GM19239 (cell line): ENCODE measurements at regions not wholly inside any gene's neighbourhood (a gene's known extent, or its start where the extent isn't known, plus 50 kb on each side); places are given as distances from the start of the nearest gene placed in this dataset.

Experiments
- DNase-seq: peaks from one replicate; pipeline ENCODE4 v3.0.0; 2011; ENCODE audit warnings: low spot score; ENCODE audit not compliant: insufficient read length
- FAIRE-seq: peaks from 2 replicates; lab custom pipeline; 2011; peaks lifted over from hg19 to GRCh38; lab: Jason Lieb, UNC

- FAIRE-seq: no peak
- no peak for DNase-seq
Measured at GRCh38 chr14:61939776-61940175, 177.6 kb downstream of the SNAPC1 start.

DNA sequence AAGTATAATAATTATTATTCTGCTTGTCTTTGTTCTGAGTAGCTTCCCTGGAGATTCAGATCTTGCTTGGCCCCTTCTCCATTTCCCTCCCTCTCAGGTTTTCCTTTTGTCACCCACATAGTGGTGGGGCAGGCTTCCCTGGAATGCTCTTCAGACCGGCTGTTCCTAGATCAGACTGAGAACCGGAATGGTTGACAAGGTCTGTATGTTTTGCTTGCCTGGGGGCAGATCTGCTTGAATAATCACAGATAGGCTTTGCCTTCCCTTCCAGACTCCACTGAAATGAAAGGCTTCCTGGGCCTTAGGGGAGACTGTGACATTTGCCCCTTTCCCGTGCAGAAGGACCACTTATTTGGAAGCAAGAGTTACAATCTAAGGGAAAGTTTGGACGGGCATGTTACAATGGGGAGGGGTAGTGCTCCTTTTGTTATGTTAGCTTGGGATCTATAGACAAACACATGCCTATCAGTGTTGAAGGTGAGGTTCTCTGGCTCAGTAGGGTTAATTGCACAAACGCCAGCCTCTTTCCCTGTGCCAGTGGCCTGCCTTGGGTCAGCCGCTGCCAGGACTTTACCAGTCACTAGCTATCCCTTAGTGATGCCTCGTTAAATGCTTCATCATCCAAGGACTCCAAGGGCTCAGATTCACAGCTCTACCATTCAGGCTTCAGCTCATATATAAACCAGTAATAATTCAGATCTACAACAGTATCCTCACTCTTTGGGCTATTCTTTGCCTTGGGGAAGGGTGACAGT lies 178.6 kb downstream of the SNAPC1 start:
- FAIRE-seq (no peak), DNase-seq (no peak)

GRCh38 chr14:61941421-61942150 lies 179.4 kb downstream of the SNAPC1 start:
- no peak for DNase-seq
- FAIRE-seq: no peak

GRCh38 chr14:61948376-61948775 lies 186.2 kb downstream of the SNAPC1 start:
- no peak for DNase-seq
- no peak for FAIRE-seq

DNA sequence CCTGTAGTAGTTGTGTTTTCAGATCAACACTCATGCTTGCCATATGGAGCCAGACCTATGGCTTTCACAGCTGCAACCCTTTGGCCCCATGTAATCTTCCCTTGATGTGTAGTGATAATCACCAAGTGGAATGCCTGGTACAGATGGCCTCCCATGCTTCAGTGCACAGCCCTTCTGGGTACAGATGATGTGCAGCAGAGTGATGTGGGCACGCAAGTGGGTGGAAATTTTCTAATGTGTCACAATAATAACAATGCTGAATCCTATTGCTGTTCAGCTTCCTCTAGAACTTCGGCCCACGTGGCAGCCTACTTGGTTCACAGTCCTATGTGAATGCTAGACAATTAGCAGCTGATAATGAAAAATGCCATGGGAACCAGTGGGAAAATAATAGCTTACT lies 188.1 kb downstream of the SNAPC1 start:
- no peak for FAIRE-seq
- no peak for DNase-seq

GRCh38 chr14:61953602-61954001 lies 191.4 kb downstream of the SNAPC1 start:
- no peak for FAIRE-seq
- no peak for DNase-seq

DNA sequence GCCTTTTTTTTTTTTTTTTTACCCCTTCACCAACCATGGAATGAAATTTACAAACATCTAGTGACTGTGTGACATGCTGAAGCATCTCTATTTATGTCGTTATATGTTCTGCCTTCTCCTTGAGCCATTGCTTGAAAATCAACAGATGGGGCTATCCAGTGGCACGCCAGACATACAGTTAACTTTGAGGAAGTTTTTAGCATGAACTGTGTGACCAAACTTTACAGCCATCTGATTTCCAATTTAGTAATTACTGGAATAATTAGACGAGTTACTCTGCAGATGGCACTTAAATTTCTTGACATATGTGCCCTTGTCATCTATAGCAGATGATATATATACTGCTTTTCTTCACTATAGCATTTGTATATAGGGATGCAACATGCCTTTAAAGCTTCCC lies 192.1 kb downstream of the SNAPC1 start:
- no peak for DNase-seq
- no peak for FAIRE-seq

GRCh38 chr14:61956517-61956916 lies 194.3 kb downstream of the SNAPC1 start:
- no peak for FAIRE-seq
- DNase-seq: no peak

DNA sequence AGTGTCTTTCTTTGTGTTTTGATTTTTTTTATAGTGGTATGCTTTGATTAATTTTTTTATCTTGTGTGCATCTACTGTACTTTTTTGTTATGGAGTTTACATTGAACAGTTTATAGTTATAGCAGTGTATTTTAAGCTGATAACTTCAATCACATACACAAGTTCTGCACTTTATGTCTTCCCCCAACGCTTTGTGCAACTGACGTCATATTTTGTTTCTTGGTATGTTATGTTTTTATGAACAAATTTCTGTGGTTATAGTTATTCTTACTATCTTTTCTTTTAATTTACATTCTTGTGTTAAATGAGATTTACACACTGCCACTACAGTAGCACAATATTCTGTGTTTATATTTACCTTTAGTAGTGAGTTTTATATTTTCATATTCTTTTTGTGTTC lies 197.1 kb downstream of the SNAPC1 start:
- FAIRE-seq: no peak
- no peak for DNase-seq

DNA sequence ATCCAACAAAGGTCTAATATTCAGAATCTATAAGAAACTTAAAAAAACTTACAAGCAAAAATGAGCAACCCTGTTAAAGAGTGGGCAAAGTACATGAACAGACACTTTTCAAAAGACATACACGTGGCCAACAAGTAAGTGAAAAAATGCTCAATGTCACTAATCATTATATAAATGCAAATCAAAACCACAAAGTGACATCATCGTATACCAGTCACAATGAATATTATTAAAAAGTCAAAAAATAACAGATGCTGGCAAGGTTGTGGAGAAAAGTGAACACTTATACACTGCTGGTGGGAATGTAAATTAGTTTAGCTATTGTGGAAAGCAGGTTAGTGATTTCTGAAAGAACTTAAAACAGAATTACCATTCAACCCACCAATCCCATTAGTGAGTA lies 199.1 kb downstream of the SNAPC1 start:
- DNase-seq (no peak), FAIRE-seq (no peak)

- FAIRE-seq (no peak), DNase-seq (no peak)
Measured at GRCh38 chr14:61963926-61964325, 201.7 kb downstream of the SNAPC1 start.

DNA sequence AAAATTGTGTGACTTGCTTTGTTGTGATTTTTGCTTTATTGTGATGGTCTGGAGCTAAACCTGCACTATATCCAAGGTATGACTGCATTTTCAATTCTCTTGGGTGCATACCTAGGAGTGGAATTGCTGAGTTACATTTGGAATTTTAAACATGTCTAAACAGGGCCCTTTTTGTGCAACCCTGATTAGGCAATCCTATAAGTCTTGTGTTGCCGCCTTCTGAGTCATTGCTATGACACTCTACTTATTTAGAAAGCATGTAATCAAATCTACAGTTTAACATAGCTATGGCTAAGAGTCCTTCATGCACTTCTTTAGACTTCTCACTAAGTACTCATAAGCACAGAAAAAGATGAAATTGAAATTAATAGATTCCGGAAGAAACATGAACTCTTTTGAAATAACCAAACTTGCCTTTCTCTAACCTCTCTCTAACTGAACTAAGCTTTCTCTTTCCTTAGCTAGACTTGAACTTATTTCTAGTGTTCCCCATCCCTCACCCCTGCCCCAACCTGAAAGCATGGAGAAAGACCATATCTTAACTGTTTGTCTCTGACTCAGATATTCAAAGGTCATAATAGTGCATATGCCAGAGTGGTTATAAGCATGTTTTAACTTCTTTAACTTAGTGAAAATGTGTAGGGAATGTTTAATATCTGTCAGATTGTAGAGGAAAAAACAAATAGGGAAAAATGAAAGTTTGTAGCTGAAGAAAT lies 203.0 kb downstream of the SNAPC1 start:
- DNase-seq (no peak), FAIRE-seq (no peak)

- FAIRE-seq: no peak
- no peak for DNase-seq
Measured at GRCh38 chr14:61968207-61968606, 206.0 kb downstream of the SNAPC1 start.

DNA sequence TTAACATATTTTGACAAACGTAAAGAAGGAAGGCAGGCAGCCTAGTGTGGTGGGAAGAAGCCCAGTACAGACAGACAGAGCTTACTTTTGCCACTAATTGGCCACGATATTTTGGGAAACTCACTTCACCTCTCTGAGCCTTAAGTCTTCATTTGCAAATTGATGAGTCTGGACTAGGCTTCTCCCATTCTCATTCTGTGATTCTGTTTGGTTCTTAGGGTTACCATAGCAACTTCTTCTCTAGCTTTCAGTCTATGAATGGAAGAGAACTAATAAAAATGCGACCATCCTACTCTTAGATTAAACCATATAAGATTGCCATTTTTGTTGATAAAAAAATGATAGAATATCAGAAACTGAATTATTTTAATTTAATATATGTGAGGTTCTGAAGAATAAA lies 210.5 kb downstream of the SNAPC1 start:
- DNase-seq (no peak), FAIRE-seq (no peak)

DNA sequence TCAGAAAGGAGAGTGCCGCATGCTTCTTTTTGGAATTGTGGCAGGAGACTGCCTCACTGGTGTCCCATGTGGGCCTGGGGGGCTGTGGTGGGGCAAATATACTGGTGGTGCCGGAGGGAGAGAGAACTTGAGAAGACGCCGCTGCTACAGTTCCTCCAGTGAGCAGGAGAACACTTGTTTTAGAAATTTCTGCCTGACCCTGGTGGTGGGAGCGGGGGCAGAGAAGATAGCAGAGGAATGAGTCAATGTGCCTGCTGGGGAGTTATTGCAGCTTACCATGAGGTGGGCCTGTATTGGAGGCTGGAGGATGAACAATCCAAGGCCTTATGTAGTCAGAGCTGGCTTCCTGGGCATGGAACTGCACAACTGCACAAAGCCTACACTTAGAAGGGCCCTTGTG lies 211.8 kb downstream of the SNAPC1 start:
- DNase-seq (no peak), FAIRE-seq (no peak)

DNA sequence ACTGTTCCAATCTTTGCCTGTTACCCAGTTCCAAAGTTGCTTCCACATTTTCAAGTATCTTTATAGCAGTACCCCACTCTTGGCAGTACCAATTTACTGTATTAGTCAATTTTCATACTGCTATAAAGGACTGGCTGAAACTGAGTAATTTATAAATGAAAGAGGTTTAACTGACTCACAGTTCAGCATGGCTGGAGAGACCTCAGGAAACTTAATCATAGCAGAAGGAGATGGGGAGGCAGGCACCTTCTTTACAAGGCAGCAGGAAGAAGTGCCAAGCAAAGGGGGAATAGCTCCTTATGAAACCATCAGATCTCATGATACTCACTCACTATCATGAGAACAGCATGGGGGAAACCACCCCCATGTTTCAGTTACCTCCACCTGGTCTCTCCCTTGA lies 215.0 kb downstream of the SNAPC1 start:
- DNase-seq: no peak
- no peak for FAIRE-seq

DNA sequence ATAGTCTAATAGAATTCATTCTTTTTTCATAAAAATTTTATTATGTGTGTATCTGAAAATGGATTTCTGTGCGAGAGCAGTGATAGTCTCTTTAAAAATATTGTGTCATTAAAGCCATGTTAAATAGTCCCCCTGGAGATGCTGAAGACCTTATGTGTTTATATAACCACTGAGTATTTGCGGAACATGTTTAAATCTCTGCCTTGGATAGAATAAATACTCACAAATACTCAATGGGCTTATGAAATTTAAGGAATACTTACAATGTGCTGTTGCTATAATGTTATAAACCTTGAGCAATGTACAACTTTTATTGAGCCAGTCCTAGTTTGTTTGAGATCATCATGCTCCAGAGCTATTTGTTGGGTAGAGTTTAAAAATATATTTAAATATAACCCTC lies 226.0 kb downstream of the SNAPC1 start:
- DNase-seq: no peak
- FAIRE-seq: no peak

DNA sequence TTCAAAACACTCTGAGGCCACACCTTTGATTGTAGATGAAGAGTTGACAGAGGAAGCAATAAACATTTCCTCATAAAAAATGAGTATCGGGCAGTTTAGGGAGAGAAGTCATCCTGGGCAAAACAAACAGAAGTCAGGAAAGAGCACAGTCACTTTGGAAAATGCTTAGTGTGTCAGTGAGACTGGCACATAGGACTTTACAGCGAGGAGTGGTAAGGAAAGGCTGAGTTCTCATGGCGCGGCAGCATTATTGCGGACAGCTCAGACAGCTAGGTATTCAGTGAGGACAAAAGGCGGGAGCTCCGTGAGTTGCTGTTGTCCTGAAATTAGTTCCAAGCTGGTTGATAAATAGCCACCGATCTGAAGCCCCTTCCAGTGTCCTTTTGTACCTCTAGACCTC lies 229.9 kb downstream of the SNAPC1 start:
- no peak for FAIRE-seq
- no peak for DNase-seq

- no peak for DNase-seq
- no peak for FAIRE-seq
Measured at GRCh38 chr14:61992926-61993325, 230.7 kb downstream of the SNAPC1 start.

DNA sequence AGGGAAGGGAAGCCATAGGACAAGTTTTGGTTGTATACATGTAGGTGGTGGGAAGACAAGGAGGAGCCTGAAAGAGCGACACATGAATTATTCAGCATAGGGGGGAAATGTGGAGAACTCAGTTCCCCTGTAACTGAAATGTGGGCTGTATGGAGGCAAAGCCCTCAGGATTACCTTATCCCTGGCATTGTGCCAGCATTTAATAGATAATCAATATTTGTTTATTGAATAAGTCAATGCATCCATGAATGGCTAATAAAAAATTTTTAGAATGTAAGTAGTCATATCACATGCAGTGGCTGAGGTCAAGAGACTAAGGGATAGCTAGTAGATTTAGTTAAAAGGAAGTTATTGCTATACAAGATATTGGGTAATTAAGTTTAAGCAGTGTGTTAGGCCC lies 232.4 kb downstream of the SNAPC1 start:
- FAIRE-seq (no peak), DNase-seq (no peak)

GRCh38 chr14:61996753-61997152 lies 234.5 kb downstream of the SNAPC1 start:
- DNase-seq (no peak), FAIRE-seq (no peak)
